WERI-Rb-1 (cell line): ENCODE measurements at regions not wholly inside any gene's neighbourhood (a gene's known extent, or its start where the extent isn't known, plus 50 kb on each side); places are given as distances from the start of the nearest gene placed in this dataset.

ENCODE experiments used
- DNase-seq: peaks from one replicate; pipeline ENCODE4 v3.0.0-alpha.2; 2020
- H3K27ac ChIP-seq: fragments of 250-450 bp; sonication (Bioruptor Pico); 2 replicates; pipeline ENCODE4 v1.5.1; 2020; ENCODE audit warnings: mild to moderate bottlenecking, moderate library complexity
- H3K27me3 ChIP-seq: fragments of 250-450 bp; sonication (Bioruptor Pico); 2 replicates; pipeline ENCODE4 v1.5.1; 2021; ENCODE audit warnings: mild to moderate bottlenecking, low read depth, moderate library complexity; ENCODE audit not compliant: insufficient read depth, severe bottlenecking
- H3K36me3 ChIP-seq: fragments of 250-450 bp; sonication (Bioruptor Pico); 2 replicates; pipeline ENCODE4 v1.5.1; 2020; ENCODE audit warnings: mild to moderate bottlenecking, moderate library complexity
- H3K4me3 ChIP-seq: 2 replicates; pipeline ENCODE4 v1.5.1; 2011; ENCODE audit warnings: low read depth, mild to moderate bottlenecking, control low read depth, low read length
- H3K9me3 ChIP-seq: fragments of 250-450 bp; sonication (Bioruptor Pico); 2 replicates; pipeline ENCODE4 v1.5.1; 2021; ENCODE audit warnings: mild to moderate bottlenecking, moderate library complexity; ENCODE audit not compliant: severe bottlenecking
- TF ChIP-seq, protein P1 (sequence below): IDR thresholded peaks from 2 replicates; pipeline ENCODE4 v1.5.1; 2011; ENCODE audit warnings: low read depth, mild to moderate bottlenecking, control low read depth, inconsistent platforms, low read length

- no peak for DNase-seq
- TF ChIP-seq, protein P1, sequence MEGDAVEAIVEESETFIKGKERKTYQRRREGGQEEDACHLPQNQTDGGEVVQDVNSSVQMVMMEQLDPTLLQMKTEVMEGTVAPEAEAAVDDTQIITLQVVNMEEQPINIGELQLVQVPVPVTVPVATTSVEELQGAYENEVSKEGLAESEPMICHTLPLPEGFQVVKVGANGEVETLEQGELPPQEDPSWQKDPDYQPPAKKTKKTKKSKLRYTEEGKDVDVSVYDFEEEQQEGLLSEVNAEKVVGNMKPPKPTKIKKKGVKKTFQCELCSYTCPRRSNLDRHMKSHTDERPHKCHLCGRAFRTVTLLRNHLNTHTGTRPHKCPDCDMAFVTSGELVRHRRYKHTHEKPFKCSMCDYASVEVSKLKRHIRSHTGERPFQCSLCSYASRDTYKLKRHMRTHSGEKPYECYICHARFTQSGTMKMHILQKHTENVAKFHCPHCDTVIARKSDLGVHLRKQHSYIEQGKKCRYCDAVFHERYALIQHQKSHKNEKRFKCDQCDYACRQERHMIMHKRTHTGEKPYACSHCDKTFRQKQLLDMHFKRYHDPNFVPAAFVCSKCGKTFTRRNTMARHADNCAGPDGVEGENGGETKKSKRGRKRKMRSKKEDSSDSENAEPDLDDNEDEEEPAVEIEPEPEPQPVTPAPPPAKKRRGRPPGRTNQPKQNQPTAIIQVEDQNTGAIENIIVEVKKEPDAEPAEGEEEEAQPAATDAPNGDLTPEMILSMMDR: no peak
- H3K27me3 ChIP-seq: peaks cover 46% of the 10 kb centered on the region
- no peaks in the 10 kb centered on the region for H3K9me3 ChIP-seq
- no peak overlapping the region for H3K4me3 ChIP-seq
- H3K36me3 ChIP-seq: no peaks in the 10 kb centered on the region
- H3K27ac ChIP-seq: no peak overlapping the region
Observed at GRCh38 chr10:117681104-117681503, 138.6 kb downstream of the EMX2 start.

DNA sequence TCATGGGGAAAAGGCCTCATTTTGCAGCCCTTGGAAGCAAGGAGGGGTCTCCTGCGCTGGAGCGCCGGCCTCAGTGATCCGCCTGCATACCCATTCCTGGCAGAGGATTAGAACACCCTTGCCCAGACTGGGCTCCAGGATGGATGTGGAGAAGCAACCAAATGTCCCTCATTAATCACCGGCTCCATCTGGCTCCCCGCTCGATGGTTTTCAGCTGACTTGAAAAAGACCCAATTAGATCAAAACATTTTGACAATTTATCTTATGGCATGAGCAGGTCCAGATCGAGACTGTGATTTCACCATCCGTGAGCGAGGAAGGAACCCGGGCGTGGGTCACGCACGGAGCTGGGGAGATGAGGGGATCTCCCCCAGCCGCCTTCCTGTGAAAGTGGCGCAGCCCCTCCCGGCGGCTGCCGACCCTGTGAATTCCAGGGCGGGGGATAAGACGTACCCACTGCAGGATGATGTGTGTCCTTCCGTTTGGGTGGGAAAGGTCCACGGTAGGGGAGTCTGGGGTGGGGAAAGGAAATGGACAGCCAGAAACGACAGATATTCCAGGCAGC lies 141.6 kb downstream of the EMX2 start:
- Histone ChIP-seq H3K9me3 (no peaks in the 10 kb centered on the region), H3K27ac (no peak overlapping the region), H3K27me3 (peaks cover 56% of the 10 kb centered on the region), H3K4me3 (no peak overlapping the region), H3K36me3 (no peaks in the 10 kb centered on the region)
- no peak for DNase-seq
- TF ChIP-seq, protein P1: no peak

- Histone ChIP-seq H3K36me3 (no peaks in the 10 kb centered on the region), H3K27ac (no peak overlapping the region), H3K27me3 (peaks cover 54% of the 10 kb centered on the region), H3K4me3 (no peak overlapping the region), H3K9me3 (no peaks in the 10 kb centered on the region)
- TF ChIP-seq, protein P1: no peak
- no peak for DNase-seq
Observed at GRCh38 chr10:117684672-117685211, 142.2 kb downstream of the EMX2 start.

- TF ChIP-seq, protein P1: no peak
- no peak for DNase-seq
Observed at GRCh38 chr10:117685431-117685830, 142.9 kb downstream of the EMX2 start.

DNA sequence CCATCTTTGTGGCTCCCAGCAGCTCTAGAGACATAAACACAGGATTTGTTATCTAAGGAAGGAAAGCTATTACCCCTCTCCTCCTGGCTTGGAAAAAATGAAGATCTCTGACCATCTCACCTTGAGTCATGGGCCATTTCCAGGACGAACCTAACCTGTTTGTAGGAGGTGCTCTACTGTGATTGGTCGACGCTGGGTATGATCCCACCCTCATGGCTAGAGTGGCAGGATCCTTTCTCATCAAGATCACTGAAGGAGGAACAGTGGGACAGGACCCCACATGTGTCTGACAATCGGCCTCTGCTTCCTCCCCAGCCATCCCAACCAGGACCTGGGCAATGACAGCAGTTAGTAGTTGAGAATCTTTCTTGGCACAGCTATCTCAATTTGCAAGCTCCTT lies 144.1 kb downstream of the EMX2 start:
- no peak overlapping the region for H3K27ac ChIP-seq
- H3K9me3 ChIP-seq: no peaks in the 10 kb centered on the region
- TF ChIP-seq, protein P1: no peak
- DNase-seq: no peak
- H3K36me3 ChIP-seq: no peaks in the 10 kb centered on the region
- H3K4me3 ChIP-seq: no peak overlapping the region
- peaks cover 40% of the 10 kb centered on the region for H3K27me3 ChIP-seq

More at GRCh38 chr10:117685431-117685830, 142.9 kb downstream of the EMX2 start:
- Histone ChIP-seq H3K9me3 (no peaks in the 10 kb centered on the region), H3K36me3 (no peaks in the 10 kb centered on the region), H3K27ac (no peak overlapping the region), H3K4me3 (no peak overlapping the region), H3K27me3 (peaks cover 49% of the 10 kb centered on the region)

- TF ChIP-seq, protein P1: no peak
- no peak overlapping the region for H3K27ac ChIP-seq
- no peaks in the 10 kb centered on the region for H3K9me3 ChIP-seq
- no peak overlapping the region for H3K4me3 ChIP-seq
- no peaks in the 10 kb centered on the region for H3K36me3 ChIP-seq
- peaks cover 37% of the 10 kb centered on the region for H3K27me3 ChIP-seq
- no peak for DNase-seq
Observed at GRCh38 chr10:117688358-117688757, 145.8 kb downstream of the EMX2 start.
